HEK293 (cell line): ENCODE measurements at regions not wholly inside any gene's neighbourhood (a gene's known extent, or its start where the extent isn't known, plus 50 kb on each side); places are given as distances from the start of the nearest gene placed in this dataset.

Experiments
- TRIM28 ChIP-seq: IDR thresholded peaks from 2 replicates; pipeline ENCODE4 v1.6.1; 2011; ENCODE audit warnings: low read length, control low read depth, borderline replicate concordance
- ZNF274 ChIP-seq, 2 experiments: fragments of 200-500 bp in 1 of 2; fragments of 450-650 bp in 1 of 2; sonication (Bioruptor generic) in 1 of 2; formaldehyde crosslinking in 1 of 2; IDR thresholded peaks; 2 replicates each; pipeline versions ENCODE4 v1.5.1 to v1.6.1; 2014 to 2016; ENCODE audit warnings: borderline replicate concordance in 1 of 2, inconsistent platforms in 1 of 2, low read length in 1 of 2, missing biosample characterization in 1 of 2, missing genetic modification characterization in 1 of 2
- ZNF514 ChIP-seq: fragments of 450-650 bp; formaldehyde crosslinking; IDR thresholded peaks from 2 replicates; pipeline ENCODE4 v1.5.1; 2016; ENCODE audit warnings: missing biosample characterization, missing genetic modification characterization
- TF ChIP-seq, protein P1 (sequence below): fragments of 450-650 bp; formaldehyde crosslinking; IDR thresholded peaks from 2 replicates; pipeline ENCODE4 v1.5.1; 2016; ENCODE audit warnings: missing biosample characterization, missing genetic modification characterization

GRCh38 chr2:228681426-228681825, 499.9 kb upstream of the SPHKAP start:
- TF ChIP-seq TRIM28 (no peak), ZNF514 (tag by site-specific recombination) (no peak), ZNF274 (IDR thresholded peaks at IDR 0.05; ENCODE audit: low read length) (no peak), ZNF274 (tag by site-specific recombination; IDR thresholded peaks at IDR 0.05; ENCODE audit: borderline replicate concordance) (no peak)
- TF ChIP-seq, protein P1, sequence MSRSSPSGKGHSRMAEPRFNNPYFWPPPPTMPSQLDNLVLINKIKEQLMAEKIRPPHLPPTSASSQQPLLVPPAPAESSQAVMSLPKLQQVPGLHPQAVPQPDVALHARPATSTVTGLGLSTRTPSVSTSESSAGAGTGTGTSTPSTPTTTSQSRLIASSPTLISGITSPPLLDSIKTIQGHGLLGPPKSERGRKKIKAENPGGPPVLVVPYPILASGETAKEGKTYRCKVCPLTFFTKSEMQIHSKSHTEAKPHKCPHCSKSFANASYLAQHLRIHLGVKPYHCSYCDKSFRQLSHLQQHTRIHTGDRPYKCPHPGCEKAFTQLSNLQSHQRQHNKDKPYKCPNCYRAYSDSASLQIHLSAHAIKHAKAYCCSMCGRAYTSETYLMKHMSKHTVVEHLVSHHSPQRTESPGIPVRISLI (tag by site-specific recombination) = no peak
